ENCODE measurements at regions not wholly inside any gene's neighbourhood (a gene's known extent, or its start where the extent isn't known, plus 50 kb on each side); places are given as distances from the start of the nearest gene placed in this dataset.

GRCh38 chr4:38230821-38231563, 270.8 kb downstream of the PTTG2 start:
- no peak for DNase-seq (ENCODE audit: low read depth)

- DNase-seq (ENCODE audit: low read depth), result no peak
Measured at GRCh38 chr4:38231626-38232025, 271.4 kb downstream of the PTTG2 start.

- no peak for DNase-seq (ENCODE audit: low read depth)
Measured at GRCh38 chr4:38232741-38233140, 272.5 kb downstream of the PTTG2 start.

DNA sequence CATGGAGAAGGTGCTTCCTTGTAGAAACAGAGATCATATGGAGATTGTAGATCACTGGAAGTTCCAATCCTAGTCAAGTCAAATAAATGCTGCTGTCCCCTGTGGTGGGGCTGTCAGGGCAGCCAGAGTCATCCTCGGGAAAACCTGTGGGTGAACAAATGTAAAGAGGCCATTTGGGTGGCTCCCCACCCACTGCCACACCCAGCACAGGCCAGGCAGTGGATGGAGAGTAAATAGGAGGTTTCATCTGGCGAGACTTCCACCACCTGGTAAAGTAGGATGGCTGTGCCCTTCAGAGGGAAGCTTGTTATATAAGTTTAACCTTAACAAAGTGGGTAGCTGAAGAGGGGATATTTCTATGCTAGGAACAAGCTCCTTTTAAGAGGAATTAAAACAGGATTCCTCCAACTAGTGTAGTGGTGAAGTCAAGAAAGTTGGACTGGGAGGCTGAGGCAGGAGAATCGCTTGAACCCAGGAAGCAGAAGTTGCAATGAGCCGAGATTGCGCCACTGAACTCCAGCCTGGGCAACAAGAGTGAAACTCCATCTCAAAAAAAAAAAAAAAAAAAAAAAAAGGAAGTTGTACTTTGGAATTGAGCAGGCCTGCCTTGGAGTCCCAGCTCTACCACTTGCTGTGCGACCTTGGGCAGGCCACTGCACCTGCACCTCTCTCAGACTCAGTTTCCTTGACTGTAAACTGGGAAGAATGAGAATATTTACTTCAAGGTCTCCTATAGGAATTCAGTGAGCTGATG, 273.7 kb downstream of the PTTG2 start:
- no peak for DNase-seq (ENCODE audit: low read depth)

DNA sequence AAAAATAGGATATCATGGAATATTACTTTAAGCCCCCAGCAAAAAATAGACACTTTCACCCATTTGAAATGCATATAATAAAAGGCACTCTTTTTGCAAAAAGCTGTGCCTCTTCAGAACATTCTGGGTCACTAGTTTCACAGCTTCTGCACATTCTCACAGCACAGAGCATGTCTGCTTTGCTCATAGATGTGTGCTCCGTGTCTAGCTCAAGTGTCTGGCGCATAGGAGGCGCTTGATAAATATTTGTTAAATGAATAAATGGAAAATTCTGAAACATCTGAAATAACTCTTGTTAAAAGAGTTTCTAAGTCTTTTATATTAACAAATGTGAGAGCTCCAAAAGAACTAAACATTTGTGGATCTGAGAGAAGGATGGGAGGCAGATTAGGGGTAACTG, 275.2 kb downstream of the PTTG2 start:
- no peak for DNase-seq (ENCODE audit: low read depth)

DNA sequence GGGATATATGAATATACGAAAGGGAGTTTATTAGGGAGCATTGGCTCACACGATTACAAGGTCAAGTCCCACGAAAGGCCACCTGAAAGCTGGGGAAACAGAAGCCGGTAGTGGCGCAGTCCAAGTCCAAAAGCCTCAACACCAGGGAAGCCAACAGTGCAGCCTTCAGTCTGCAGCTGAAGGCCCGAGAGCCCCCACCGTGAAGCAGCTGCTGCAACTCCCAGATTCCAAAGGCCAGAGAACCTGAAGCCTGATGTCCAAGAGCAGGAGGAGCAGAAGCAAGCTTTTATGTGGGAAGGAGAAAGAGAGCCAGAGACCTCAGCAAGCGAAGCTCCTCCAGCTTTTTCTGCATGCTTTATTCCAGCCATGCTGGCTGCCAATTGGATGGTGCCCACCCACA, 275.8 kb downstream of the PTTG2 start:
- no peak for DNase-seq (ENCODE audit: low read depth)

DNA sequence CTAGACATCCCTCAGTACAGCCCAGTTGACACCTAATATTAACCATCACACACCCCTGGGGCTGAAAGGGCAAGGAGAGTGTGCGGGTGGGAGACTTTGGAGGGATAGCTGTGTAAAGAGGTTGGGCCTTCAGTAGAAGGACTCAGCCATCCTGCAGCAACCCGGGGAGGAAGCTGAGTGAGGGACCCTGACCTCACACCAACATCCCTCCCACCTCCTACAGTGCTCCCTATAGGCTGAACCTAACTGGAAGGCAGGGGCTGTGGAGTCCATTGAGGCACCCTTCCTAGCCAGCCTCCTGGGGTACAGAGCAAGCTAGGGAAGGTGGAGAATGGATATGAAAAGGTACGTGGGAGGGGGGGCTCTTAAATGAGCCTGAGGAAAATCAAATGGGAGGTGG, 276.3 kb downstream of the PTTG2 start:
- DNase-seq (ENCODE audit: low read depth), result no peak

DNA sequence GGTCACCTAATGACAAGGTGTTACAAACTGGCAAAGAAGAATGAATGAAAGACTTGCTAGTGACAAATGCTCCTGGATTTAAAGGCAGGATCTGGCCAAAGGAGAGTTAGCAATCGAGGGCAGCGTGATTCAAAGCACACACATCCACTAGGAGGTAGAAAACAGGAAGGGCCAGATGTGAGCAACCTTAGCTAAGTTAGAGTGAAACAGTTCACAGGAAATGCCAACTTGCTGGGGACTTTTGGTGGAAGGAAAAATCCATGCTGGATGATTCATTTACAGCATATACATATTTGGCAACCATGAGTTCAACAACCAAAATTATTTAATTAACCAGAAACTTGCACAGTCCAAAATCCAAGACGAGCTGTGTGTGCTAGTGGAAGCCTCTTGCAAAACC, 276.9 kb downstream of the PTTG2 start:
- DNase-seq (ENCODE audit: low read depth), result no peak

GRCh38 chr4:38241541-38241940, 281.3 kb downstream of the PTTG2 start:
- DNase-seq (ENCODE audit: low read depth), result no peak

- DNase-seq (ENCODE audit: low read depth), result no peak
Measured at GRCh38 chr4:38242101-38242500, 281.9 kb downstream of the PTTG2 start.

DNA sequence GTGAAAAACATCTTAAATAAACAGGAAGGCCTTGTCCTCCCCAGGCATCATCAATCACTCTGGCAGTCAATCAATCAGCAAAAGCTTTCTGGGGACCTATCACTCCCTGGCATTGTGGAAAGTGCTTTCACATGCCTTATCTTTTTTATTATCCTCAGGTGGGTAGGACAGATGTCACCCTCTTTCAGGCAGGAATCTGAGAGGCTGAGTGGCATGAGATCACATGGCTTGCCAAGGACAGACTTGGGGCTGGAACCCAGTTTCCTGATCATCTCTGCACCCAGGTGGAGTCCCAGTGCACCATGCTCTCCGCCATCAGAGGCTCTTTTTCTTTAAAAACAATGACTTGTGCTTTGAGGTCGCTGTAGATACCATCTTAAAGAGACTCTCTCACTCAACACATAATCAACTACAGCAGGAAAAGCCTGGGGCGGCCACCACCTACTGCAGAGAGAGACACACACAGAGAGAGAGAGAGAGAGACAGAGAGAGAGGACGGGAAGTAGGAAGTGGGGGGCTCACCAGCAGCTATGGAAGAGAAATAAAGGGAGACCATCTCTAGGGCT, 282.7 kb downstream of the PTTG2 start:
- DNase-seq (ENCODE audit: low read depth), result no peak

DNA sequence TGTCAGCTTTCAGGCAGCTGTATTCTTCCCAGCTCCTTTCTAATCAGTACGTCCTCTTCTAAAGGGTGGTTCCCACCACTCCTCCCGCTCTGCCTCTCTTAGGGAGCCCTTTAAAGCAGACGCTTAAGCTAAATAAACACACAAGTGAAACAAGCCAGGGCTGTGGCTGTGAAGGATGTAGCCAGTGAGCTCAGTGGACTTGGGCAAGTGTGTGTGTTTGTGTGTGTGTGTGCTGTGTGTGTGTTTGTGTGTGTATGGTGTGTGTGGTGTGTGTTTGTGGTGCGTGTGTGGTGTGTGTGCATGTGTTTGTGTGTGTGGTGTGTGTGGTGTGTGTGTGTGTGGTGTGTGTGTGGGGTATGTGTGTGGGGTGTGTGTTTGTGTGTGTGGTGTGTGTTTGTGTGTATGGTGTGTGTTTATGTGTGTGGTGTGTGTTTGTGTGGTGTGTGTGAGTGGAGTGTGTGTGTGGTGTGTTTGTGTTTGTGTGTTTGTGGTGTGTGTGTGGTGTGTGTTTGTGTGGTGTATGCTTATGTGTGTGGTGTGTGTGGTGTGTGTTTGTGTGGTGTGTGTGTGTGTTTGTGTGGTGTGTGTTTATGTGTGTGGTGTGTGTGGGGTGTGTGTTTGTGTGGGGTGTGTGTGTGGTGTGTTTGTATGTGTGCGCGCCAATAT, 283.3 kb downstream of the PTTG2 start:
- no peak for DNase-seq (ENCODE audit: low read depth)

GRCh38 chr4:38254825-38255224, 294.6 kb downstream of the PTTG2 start:
- no peak for DNase-seq (ENCODE audit: low read depth)

DNA sequence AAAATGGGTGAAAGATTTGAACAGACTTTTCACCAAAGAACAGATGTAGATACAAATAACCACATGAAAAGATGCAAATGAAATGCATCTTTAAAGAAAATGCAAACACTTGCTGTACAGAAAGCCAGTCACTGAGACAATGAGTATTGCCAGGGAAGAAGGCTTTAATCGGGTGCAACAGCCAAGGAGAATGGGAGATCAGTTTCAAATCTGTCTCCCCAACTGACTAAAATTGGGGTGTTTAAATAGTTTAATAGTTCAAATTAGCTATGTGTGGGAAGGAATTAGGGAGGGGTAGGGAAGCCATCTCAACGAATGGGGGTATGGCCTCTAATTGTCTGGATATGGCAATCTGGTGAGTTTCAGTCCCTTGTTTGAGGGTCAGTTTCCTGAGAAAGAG, 295.4 kb downstream of the PTTG2 start:
- no peak for DNase-seq (ENCODE audit: low read depth)

DNA sequence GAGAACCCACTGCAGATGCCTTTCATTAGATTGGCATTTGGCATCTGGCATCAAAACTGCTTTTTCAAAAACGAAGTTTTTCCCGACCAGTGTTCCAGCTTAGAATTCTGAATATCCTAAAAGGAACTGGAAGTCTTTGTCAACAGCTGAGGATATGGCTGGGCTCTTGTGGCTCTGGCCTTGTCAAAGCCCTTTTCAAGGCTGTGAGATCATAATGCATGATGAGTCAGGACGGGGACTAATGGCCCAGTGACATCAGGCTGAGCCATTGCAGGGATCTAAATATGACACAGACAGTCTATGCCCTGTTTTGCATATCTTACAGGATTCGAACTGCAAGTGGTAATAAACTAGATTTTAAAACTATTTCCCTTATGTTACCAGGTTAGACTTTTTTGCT, 306.4 kb downstream of the PTTG2 start:
- DNase-seq (ENCODE audit: low read depth), result no peak

DNA sequence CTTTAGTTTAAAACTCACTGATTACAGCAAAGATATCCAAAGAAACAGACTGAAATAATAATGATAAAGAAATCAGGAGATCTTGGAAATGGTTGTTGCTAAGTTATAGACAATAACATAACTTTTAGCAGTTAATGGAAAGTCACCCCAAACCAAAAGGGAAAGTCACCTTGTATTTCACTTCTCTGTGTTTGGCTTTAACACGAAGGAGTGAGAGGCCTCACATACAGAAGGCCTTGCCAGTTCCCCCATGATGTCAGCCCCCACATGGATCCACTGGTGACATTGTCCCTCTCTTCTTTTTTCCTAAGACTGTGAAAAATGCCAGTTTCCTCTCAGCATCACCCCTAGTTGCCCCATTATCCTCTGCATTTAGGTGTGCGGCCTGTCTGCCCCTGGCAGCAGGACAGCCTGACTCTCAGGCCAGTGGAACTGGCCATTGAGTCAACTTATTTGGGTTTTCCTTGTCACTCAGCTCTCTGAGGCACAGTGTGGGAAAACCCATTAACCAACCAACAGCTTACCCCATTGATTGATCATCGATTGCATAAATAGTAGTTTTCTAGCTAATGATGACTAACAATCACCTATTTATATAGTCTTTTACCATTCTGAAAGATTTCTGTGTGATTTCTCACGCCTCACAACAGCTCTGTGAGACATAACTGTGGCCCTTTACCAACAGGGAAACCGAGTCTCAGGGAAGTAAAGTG, 308.1 kb downstream of the PTTG2 start:
- DNase-seq (ENCODE audit: low read depth), result no peak

GRCh38 chr4:38268837-38269236, 308.6 kb downstream of the PTTG2 start:
- DNase-seq (ENCODE audit: low read depth), result no peak

DNA sequence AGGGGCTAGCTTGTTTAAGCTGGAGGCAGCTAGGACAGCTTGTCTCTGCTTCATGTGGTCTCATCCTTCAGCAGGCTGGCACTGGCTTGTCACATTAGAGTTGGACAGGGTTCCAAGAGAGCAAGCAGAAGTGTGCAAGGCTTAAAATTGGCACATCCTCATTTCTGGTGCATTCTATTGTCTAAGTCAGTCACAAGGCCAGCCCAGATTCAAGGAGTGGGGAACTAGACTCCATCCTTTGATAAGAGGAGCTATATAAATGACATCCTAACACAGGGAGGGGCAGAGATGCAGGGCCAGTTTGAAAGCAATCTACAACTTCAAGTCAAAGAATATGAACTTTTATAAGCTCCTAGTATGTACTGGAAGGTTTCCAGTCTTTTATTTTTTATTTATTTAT, 313.2 kb downstream of the PTTG2 start:
- no peak for DNase-seq (ENCODE audit: low read depth)

DNA sequence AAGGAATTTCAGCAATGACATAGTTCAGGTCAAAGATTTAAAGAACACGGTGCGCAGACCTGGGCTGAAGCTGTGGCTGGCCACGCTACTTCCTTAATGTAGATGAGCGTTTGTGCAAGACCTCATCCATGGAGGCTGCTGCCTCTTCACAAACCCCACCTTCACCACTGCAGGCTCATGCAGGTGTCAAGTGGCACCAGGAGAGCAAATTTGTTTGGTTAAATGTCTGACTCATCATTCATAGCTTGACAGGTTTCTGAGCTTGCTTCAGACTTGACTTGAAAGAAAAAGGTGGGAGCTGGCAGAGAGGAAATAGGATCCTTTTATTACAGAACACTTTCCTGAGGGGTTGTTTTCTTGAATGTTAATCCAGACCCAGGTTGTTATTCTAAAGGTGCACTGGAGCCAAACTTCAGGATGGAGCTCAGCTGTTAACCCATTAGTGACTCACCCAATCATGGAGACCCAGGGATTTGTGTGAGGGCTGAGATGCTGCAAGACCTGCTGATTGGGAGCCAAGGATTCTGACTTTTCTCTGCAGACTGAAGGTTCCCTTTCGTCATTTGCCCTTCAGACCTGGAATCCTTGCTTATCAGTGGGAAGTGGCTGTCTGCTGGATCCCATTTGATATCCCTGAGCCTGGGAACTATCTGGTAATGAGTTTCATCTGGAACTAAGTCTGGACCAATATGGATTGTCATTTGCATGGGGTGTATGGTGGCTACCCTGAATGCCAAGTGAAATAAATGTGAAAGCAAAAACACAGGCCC, 315.3 kb downstream of the PTTG2 start:
- DNase-seq (ENCODE audit: low read depth), result no peak

DNA sequence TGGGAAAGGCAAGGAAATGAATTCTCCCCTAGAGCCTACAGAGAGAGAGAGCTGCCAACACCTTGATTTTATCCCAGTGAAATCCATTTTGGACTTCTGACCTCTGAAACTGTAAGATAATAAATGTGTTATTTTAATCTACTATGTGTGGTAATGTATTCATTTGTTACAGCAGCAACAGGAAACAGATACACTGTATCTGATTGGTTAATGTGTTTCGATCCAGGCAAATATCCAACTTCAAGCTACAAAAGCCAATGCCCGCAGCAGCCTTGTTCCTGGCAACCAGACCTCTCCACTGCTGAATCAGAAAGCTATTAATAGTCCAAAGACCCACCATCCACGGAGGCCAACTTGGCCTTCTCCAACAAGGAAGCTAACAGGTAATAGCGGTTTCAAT, 318.1 kb downstream of the PTTG2 start:
- DNase-seq (ENCODE audit: low read depth), result no peak

GRCh38 chr4:38279077-38279476, 318.9 kb downstream of the PTTG2 start:
- no peak for DNase-seq (ENCODE audit: low read depth)

Data from stimulated activated CD8-positive, alpha-beta memory T cell treated with anti-CD3 and anti-CD28 coated beads, Interleukin-7, amount 100 ng/mL, for 24 hours (primary cell).